GM19240 (cell line): ENCODE measurements at regions not wholly inside any gene's neighbourhood (a gene's known extent, or its start where the extent isn't known, plus 50 kb on each side); places are given as distances from the start of the nearest gene placed in this dataset.

ENCODE experiments used
- DNase-seq: peaks from one replicate; pipeline ENCODE4 v3.0.0; 2011; ENCODE audit warnings: low spot score; ENCODE audit not compliant: insufficient read length

DNA sequence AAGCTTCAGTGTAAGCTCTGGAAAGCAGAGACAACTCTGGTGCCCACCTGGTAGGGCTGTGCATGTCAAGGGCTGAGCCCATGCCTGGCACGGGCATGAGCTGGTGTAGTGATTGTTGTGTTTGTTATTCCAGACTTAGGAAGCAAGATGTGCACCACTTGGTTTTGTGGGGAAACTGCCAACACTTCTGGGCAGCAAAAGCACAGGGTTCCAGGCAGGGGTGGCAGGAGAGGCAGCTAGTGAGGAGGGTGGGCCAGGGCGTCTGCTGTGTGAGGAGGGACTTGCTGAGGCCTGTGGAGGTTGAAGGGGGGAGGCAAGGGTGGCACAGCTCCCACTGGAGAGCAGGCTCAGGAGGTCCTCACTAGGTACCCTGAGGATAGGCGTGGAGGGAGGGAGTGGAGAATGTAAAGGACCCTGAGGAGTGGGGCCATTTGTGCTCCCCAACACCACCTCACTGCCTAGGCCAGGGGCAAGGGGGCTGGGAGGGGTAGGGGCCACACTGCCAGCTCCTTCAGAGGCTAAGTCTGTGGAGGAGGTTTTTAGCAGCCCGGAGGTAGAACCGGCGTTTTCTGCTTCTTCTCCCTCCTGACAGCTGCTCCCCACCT is 104.0 kb upstream of the POU3F3 start:
- DNase-seq: no peak

GRCh38 chr2:104752504-104752903 is 101.4 kb upstream of the POU3F3 start:
- no peak for DNase-seq

DNA sequence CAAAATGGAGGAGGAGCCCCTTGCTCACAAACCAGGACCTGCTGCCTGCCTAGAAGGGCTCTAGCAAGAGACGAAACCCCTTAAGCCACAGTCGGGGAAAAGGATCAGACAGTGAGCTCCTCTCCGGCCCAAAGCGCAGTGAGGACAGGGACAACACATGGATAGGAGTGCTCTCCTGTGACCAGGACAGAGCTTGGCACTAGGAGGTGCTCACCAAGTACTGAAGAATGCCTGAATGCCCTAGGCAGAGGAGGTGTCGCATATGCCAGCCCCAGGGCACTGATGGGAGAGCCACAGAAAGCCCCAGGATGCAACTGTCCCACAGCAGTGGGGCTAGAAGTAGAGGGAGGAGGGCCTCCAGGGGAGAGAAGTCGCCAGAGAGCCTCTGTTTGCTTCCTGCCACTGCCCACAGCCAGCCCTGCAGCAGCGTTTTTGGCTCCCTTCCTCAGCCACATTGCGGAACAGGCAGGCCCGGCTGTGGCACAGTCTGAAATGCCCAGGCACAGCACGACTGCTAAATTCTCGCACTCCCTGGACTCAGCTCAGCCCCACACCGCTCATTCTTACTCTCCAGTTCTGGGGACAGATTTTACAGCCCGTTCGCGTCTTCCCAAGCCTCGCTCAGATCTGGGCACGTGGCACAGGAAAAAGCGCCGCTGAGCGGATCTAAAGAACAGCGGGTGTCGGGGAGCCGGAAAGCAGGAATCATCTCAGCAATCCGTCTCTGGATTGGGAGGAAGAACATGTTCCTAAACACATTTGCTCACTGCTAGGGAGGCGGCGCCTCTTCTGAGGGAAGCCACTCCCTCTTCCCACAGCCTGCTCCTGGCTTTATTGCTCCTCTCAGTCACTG is 98.7 kb upstream of the POU3F3 start:
- no peak for DNase-seq

DNA sequence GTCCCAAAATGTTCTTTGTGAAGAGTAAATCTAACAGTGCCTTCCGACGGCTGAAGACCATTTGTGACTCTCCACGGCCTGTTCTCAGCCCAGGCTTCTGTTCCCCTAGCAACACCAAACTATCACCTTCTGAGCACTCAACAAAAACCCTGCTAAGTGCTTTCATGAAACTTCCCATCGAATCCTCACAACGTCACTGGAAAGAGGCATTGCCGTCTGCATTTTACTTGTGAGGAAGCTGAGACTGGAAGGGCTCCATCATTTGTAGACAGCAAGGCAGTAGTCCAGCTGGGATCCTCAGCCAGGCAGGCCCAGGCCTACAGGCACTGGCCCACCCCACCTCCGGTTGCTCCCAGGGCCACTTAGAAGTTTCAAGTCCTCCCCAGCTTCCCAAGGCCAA is 97.8 kb upstream of the POU3F3 start:
- DNase-seq: no peak

- no peak for DNase-seq
Measured at GRCh38 chr2:104757056-104757455, 96.9 kb upstream of the POU3F3 start.

GRCh38 chr2:104758199-104758620 is 95.7 kb upstream of the POU3F3 start:
- DNase-seq: no peak

- no peak for DNase-seq
Measured at GRCh38 chr2:104762031-104762430, 91.9 kb upstream of the POU3F3 start.

DNA sequence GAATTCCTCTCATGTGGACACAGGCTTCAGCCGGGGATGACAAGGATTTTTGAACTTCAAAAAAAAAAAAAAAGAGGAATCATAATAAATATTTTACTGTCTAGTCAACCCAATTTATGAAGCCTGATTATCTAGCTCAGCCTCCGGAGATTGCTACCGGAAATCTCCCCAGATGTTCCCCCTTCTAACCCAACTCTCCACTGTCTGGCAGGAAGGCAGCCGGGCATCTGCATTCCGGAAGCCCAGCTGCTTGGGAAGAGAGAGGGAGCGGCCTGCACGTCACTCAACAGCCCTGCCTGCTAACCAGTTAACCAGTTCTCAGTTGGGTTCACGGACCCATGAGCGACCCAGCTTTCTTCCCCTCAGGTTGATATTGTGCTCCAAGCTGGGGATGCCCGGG is 87.2 kb upstream of the POU3F3 start:
- no peak for DNase-seq

DNA sequence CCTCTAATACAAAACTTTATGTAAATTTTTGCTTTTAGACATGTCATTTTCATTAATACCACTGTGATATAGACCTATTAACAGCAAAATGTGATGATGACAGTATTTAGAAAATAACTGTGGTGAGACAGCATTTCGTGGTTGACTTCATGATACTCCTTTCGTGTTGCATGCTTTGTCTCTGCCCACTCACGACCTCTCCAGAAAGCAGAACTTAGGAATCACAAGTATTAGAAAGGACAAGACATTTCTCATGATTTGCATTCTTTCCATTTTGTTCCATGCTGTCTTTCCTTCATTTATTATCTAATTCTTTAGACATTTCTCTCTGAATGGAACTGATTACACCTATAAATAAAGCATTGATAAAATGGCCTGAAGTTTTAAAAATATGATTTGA is 85.2 kb upstream of the POU3F3 start:
- no peak for DNase-seq

DNA sequence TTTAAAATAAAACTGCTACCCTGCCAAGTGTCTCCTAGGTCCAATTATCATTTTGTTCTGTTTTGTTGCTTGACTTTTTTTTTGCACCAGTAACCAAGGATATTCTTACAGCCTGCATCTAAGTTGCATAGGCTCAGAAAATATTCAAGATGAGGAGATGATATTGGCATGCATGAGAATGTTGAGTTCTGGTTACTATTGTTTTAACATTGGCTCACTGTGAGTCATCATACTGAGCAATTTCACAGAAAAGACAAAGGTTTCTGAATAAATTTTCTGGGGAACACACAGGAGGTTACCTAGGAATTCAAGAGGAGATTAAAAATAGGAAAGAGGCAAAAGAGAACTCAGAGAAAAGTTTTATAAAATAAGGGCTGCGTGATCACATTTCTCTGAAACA is 84.8 kb upstream of the POU3F3 start:
- DNase-seq: no peak

DNA sequence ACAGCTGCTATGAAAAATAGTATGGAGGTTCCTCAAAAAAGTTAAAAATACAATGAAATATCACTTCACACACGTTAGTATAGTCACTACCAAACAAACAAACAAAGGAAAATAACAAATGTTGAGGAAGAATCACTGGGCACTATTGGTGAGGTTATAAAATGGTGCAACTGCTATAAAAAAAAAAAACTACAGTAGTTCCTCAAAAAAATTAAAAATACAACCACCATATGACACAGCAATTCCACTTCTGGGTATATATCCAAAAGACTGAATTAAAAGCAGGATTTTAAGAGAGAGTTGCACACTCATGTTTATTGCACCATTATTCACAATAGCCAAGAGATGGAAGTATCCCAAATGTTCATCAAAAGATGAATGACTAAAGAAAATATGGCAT is 80.9 kb upstream of the POU3F3 start:
- DNase-seq: no peak

- no peak for DNase-seq
Measured at GRCh38 chr2:104774631-104775030, 79.3 kb upstream of the POU3F3 start.

DNA sequence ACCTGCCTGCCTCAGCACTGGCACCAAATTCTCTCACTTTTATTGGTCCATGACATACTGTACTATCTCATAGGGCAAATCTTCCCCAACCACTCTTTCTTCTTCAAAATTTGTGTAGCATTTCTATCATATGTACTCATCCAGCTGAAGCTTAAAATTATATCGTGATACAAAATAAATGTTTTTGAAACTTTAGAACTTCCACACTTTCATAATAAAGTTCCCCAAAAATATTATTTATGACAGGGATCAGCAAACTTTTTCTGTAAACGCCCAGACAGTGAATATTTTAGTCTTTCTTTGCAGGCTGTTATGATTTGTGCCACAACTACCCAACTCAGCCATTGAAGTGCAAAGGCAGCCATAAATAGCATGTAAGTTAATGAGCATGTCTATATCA is 76.2 kb upstream of the POU3F3 start:
- DNase-seq: no peak

DNA sequence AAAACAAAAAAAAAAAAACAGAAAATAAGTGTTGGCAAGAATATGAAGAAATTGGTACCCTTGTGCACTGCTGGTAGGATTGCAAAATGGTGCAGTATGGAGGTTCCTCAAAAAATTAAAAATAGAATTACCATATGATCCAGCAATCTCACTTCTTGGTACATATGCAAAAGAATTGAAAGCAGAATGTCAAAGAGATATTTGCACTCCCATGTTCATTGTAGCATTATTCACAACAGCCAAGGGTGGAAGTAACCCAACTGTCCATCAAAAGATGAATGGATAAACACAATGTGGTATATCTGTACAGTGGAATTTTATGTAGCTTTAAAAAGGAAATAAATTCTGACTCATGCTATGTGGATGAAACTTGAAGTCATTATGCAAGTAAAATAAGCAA is 72.8 kb upstream of the POU3F3 start:
- DNase-seq: no peak

- no peak for DNase-seq
Measured at GRCh38 chr2:104784264-104784663, 69.7 kb upstream of the POU3F3 start.

GRCh38 chr2:104786204-104786603 is 67.7 kb upstream of the POU3F3 start:
- DNase-seq: no peak

DNA sequence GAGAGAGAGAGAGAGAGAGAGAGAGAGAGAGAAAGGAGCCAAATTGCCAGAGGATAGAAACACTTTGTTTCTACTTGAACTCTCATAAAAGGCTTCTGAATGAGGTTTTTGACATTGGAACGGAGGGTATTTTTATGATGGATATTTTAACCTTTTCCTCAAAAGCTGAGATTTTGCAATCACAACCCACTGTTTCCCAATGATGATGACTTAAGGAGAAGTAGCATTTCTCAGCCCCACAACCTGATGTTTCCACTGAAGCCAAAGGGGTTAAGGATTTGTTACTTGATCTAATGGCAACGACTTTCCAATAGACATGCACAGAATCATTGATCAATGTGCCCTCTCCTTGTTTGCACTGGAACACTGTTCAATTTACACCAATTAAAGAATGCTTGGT is 67.1 kb upstream of the POU3F3 start:
- no peak for DNase-seq

- no peak for DNase-seq
Measured at GRCh38 chr2:104787298-104788065, 66.4 kb upstream of the POU3F3 start.

- DNase-seq: no peak
Measured at GRCh38 chr2:104788742-104789455, 65.0 kb upstream of the POU3F3 start.

- no peak for DNase-seq
Measured at GRCh38 chr2:104790100-104790811, 63.7 kb upstream of the POU3F3 start.

DNA sequence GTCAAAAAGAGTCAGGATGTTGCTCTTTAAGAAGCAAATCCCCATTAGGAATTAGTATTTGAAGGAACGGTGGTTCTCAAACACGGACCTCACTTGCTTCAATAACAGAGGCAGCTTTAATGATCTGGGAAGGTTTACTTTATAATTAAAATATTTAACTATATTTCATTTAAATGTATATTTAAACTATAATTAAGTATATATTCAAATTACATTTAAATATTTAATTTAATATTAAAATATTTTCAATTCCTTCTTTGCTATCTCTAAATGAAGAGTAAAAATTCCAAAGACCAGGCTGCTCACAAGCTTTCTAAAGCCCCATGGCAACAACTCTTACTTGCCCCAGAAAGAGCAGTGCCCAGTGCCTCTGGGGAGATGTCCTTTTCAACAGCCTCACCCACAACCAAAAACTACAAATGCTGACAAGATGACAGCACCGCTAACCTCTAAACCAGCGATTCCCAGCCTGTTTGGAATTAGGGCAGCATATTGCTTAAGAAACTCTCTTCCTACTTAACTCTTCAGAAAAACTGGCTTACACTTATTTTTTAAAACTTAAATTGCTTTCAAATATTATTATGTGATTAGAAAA is 62.9 kb upstream of the POU3F3 start:
- no peak for DNase-seq
